Lung (tissue), 11 donors: ENCODE measurements at regions not wholly inside any gene's neighbourhood (a gene's known extent, or its start where the extent isn't known, plus 50 kb on each side); places are given as distances from the start of the nearest gene placed in this dataset.

Source experiments
- ATAC-seq: fragments of 200-7000 bp; cut with Tn5 transposase; one replicate; pipeline ENCODE4 v1.9.1; 2020; ENCODE audit warnings: moderate number of reproducible peaks; ENCODE audit not compliant: insufficient read depth, low FRiP score
- DNase-seq, 3 donors: peaks; one replicate each; pipeline ENCODE4 v3.0.0-alpha.2; 2013 to 2017
- H3K27ac ChIP-seq, 2 donors: one replicate each; pipeline ENCODE4 v1.5.1; 2013; ENCODE audit warnings: mild to moderate bottlenecking in 2 of 2, moderate library complexity in 2 of 2, control low read depth in 1 of 2, inconsistent platforms in 1 of 2, low read depth in 1 of 2, low read length in 1 of 2
- H3K27me3 ChIP-seq, 3 donors: one replicate each; pipeline ENCODE4 v1.5.1; 2013; ENCODE audit warnings: low read length in 2 of 3; ENCODE audit not compliant: control insufficient read depth in 3 of 3, insufficient read depth in 3 of 3
- H3K36me3 ChIP-seq, 4 donors: one replicate each; pipeline ENCODE4 v1.5.1; 2013; ENCODE audit warnings: low read length in 4 of 4, mild to moderate bottlenecking in 1 of 4, moderate library complexity in 1 of 4; ENCODE audit not compliant: control insufficient read depth in 4 of 4, insufficient read depth in 4 of 4
- H3K4me1 ChIP-seq, 5 donors: one replicate each; pipeline ENCODE4 v1.5.1; 2013; ENCODE audit warnings: low read length in 5 of 5, mild to moderate bottlenecking in 2 of 5, moderate library complexity in 1 of 5; ENCODE audit not compliant: control insufficient read depth in 5 of 5, insufficient read depth in 5 of 5
- H3K4me3 ChIP-seq: one replicate; pipeline ENCODE4 v1.5.1; 2013; ENCODE audit warnings: mild to moderate bottlenecking, control low read depth, moderate library complexity
- H3K9ac ChIP-seq, 2 donors: one replicate each; pipeline ENCODE4 v1.5.1; 2013; ENCODE audit warnings: low read length in 2 of 2, control low read depth in 1 of 2; ENCODE audit not compliant: insufficient read depth in 1 of 2
- H3K9me3 ChIP-seq, 4 donors: one replicate each; pipeline ENCODE4 v1.5.1; 2013; ENCODE audit warnings: low read length in 3 of 4, mild to moderate bottlenecking in 1 of 4, moderate library complexity in 1 of 4; ENCODE audit not compliant: control insufficient read depth in 4 of 4, insufficient read depth in 3 of 4
- WGBS, 2 donors: extraction: QIAGEN DNeasy Blood & Tissue Kit; methylation state at CpG; one replicate each; pipeline ENCODE4 v1.1.7; 2013; 5-methylcytosine and 5-hydroxymethylcytosine counted together
- TF ChIP-seq, protein P1 (sequence below): IDR thresholded peaks from 2 replicates; pipeline ENCODE4 v1.5.1; 2012; ENCODE audit warnings: mild to moderate bottlenecking; ENCODE audit errors: control extremely low read depth, extremely low read depth
- donor health status: control.
- donor health status: control.
- donor health status: Bipolar disorder and iron deficiency.
- donor health status: healthy.
- donor health status: DM: yes; HTN: yes; CAD: no.

DNA sequence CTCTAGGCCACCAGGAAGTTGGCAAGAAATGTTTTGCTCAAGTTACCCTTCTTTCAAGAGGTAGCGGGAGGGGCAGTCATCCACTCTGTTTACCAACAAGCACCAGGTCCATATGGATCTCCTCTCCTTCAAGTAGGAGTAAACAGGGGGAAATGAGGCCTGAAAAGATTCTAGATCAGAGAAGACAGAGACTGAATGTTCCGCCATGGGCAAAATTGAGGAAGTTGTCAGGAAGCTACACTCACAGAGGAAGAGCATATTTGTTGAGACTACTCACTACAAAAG, 81.6 kb downstream of the KLF15 start:
- H3K4me1 ChIP-seq: peaks cover 0 to 28% (median 6%) of the 10 kb centered on the region in 5 donors
- H3K36me3 ChIP-seq: no peaks in the 10 kb centered on the region
- H3K27ac ChIP-seq: peak overlapping the region in 1 of 2 donors; percentile 78
- no peak overlapping the region for H3K4me3 ChIP-seq
- no peak for ATAC-seq
- TF ChIP-seq, protein P1, sequence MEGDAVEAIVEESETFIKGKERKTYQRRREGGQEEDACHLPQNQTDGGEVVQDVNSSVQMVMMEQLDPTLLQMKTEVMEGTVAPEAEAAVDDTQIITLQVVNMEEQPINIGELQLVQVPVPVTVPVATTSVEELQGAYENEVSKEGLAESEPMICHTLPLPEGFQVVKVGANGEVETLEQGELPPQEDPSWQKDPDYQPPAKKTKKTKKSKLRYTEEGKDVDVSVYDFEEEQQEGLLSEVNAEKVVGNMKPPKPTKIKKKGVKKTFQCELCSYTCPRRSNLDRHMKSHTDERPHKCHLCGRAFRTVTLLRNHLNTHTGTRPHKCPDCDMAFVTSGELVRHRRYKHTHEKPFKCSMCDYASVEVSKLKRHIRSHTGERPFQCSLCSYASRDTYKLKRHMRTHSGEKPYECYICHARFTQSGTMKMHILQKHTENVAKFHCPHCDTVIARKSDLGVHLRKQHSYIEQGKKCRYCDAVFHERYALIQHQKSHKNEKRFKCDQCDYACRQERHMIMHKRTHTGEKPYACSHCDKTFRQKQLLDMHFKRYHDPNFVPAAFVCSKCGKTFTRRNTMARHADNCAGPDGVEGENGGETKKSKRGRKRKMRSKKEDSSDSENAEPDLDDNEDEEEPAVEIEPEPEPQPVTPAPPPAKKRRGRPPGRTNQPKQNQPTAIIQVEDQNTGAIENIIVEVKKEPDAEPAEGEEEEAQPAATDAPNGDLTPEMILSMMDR: no peak
- H3K9me3 ChIP-seq: no peaks in the 10 kb centered on the region
- peak overlapping the region in 1 of 2 donors; percentile 37 for H3K9ac ChIP-seq
- DNase-seq: peak in 2 of 3 donors; percentile 58 to 67
- 38 to 67% methylated on average over 2 of the region's 2 CpGs for WGBS, 2 donors
- no peaks in the 10 kb centered on the region for H3K27me3 ChIP-seq

DNA sequence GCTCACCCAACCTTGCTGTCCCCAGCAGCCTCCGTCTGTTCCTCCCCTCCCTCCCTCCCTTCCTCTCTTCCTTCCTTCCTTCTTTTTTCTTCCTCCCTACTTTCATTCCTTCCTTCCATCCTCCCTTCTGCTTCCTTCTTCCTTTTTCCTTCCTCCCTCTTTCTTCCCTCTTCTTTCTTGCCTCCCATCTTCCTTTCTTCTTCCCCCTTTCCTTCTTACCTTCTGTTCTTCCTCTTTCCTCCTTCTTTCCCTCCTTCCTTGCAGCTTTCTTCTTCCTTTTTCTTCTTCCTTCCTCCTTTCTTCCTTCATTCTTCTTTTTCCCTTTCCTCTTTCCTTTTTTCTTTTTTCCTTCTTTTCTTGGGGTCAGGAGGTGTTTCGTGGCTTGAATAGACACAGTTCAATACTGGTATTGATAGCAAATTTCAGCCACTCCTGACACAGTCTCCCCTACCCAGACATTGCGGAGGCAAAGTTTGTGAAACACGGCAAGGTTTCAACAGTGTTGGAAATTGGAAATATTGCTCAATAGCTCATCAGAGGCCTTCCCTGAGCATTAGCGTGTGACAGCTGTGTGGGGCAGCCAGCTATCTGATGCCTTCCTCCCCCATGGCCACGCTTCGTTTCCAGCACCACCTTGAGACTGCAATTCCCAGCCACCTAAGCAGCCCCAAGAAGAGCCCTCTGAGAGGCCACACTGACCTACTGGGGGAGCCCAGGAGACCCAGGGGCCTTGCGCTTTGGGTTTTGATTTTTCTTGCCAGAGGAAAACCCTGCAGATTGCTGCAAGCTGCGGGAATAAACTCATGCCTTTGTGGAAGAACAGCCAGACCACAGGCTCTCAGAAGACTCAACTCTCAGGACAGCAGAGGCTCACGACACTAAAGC, 82.2 kb downstream of the KLF15 start:
- Histone ChIP-seq H3K27ac (peak overlapping the region in 1 of 2 donors; percentile 78), H3K4me3 (no peak overlapping the region), H3K4me1 (peaks cover 0 to 34% (median 12%) of the 10 kb centered on the region in 5 donors), H3K9me3 (no peaks in the 10 kb centered on the region), H3K9ac (no peak overlapping the region), H3K36me3 (no peaks in the 10 kb centered on the region), H3K27me3 (no peaks in the 10 kb centered on the region)
- TF ChIP-seq, protein P1: no peak
- ATAC-seq: no peak
- 47 to 57% methylated on average over 10 of the region's 10 CpGs for WGBS, 2 donors
- peak; percentile 41 to 88 (median 78) for DNase-seq

DNA sequence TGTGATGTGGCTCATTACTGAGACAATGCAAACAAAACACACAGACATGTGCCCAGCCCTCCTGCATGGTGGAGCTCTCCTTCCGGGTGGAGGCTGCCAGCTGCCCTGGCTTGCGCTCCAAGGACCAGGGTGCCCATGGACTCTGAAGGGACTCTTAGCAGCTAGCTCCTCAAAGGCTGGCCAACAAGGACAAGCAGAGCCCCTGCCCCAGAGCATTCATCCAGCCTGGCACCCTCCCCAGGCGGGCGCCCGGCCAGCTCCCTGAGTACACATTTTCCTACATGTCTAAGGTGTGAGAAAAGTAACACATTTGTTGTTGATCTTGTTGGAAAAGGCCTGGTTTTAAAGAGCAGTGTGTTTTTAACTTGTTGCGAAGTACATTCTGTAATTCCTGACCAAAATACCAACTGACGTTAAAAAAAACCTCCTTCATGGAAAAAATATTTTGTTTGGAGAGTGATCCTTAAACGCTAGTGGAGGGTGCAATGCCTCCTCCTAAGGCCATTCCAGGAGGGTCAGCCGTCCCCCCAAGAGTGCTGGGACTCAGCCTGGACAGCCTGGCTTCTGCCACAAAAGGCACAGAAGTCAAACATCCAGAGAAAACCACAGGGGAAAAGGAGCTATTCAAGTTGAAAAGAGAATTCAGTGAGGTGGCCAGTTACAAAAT, 86.9 kb downstream of the KLF15 start:
- ATAC-seq (no peak), DNase-seq (peak; percentile 89 to 94 (median 94))
- TF ChIP-seq, protein P1: no peak
- no peaks in the 10 kb centered on the region for H3K27me3 ChIP-seq
- H3K4me1 ChIP-seq: peaks cover 0 to 50% (median 26%) of the 10 kb centered on the region in 5 donors
- 48 to 66% methylated on average over 9 of the region's 9 CpGs for WGBS, 2 donors
- no peaks in the 10 kb centered on the region for H3K9me3 ChIP-seq
- H3K27ac ChIP-seq: peak overlapping the region; percentile 62 to 65
- peak overlapping the region in 1 of 2 donors; percentile 63 for H3K9ac ChIP-seq
- no peaks in the 10 kb centered on the region for H3K36me3 ChIP-seq
- no peak overlapping the region for H3K4me3 ChIP-seq
